IPS-20b (cell line): ENCODE measurements at regions not wholly inside any gene's neighbourhood (a gene's known extent, or its start where the extent isn't known, plus 50 kb on each side); places are given as distances from the start of the nearest gene placed in this dataset.

Experiments
- H3K27ac ChIP-seq: one replicate; pipeline ENCODE4 v1.5.1; 2013; ENCODE audit warnings: low read length
- H3K27me3 ChIP-seq: 2 replicates; pipeline ENCODE4 v1.6.1; 2013; ENCODE audit warnings: mild to moderate bottlenecking, low read length, inconsistent platforms; ENCODE audit not compliant: insufficient read depth
- H3K36me3 ChIP-seq: 2 replicates; pipeline ENCODE4 v1.6.1; 2013; ENCODE audit warnings: low read depth, mild to moderate bottlenecking, inconsistent platforms, low read length, moderate library complexity; ENCODE audit not compliant: insufficient read depth
- H3K4me1 ChIP-seq: 2 replicates; pipeline ENCODE4 v1.6.1; 2013; ENCODE audit warnings: mild to moderate bottlenecking, control low read depth, inconsistent platforms, low read length, moderate library complexity; ENCODE audit not compliant: insufficient read depth
- H3K4me3 ChIP-seq: 2 replicates; pipeline ENCODE4 v1.5.1; 2013; ENCODE audit warnings: mild to moderate bottlenecking, low read length, inconsistent platforms
- H3K9ac ChIP-seq: 2 replicates; pipeline ENCODE4 v1.6.1; 2013; ENCODE audit warnings: low read depth, mild to moderate bottlenecking, inconsistent platforms, low read length, moderate library complexity
- H3K9me3 ChIP-seq: 2 replicates; pipeline ENCODE4 v1.6.1; 2013; ENCODE audit warnings: mild to moderate bottlenecking, low read depth, low read length, inconsistent platforms; ENCODE audit not compliant: insufficient read depth

- Histone ChIP-seq H3K27me3 (no peaks in the 10 kb centered on the region), H3K36me3 (no peaks in the 10 kb centered on the region), H3K4me1 (no peaks in the 10 kb centered on the region), H3K27ac (no peak overlapping the region), H3K9ac (no peak overlapping the region), H3K4me3 (no peak overlapping the region), H3K9me3 (no peaks in the 10 kb centered on the region; the same call in 1 of the 2 replicates)
These were observed 681.0 kb upstream of the ADAMTS5 start for GRCh38 chr21:27647921-27648320.

- Histone ChIP-seq H3K9ac (no peak overlapping the region), H3K27ac (no peak overlapping the region), H3K4me1 (no peaks in the 10 kb centered on the region), H3K27me3 (no peaks in the 10 kb centered on the region), H3K4me3 (no peak overlapping the region), H3K36me3 (no peaks in the 10 kb centered on the region), H3K9me3 (no peaks in the 10 kb centered on the region; the same call in 1 of the 2 replicates)
These were observed 680.5 kb upstream of the ADAMTS5 start for GRCh38 chr21:27647401-27647800.

GRCh38 chr21:27646691-27647090 lies 679.8 kb upstream of the ADAMTS5 start:
- no peaks in the 10 kb centered on the region for H3K36me3 ChIP-seq
- H3K9me3 ChIP-seq, result no peaks in the 10 kb centered on the region; the same call in 1 of the 2 replicates
- H3K27ac ChIP-seq, result no peak overlapping the region
- H3K4me1 ChIP-seq, result no peaks in the 10 kb centered on the region
- no peaks in the 10 kb centered on the region for H3K27me3 ChIP-seq
- no peak overlapping the region for H3K9ac ChIP-seq
- no peak overlapping the region for H3K4me3 ChIP-seq

- Histone ChIP-seq H3K36me3 (no peaks in the 10 kb centered on the region), H3K9me3 (no peaks in the 10 kb centered on the region; the same call in 1 of the 2 replicates), H3K4me3 (no peak overlapping the region), H3K9ac (no peak overlapping the region), H3K27ac (no peak overlapping the region), H3K4me1 (no peaks in the 10 kb centered on the region), H3K27me3 (no peaks in the 10 kb centered on the region)
These were observed 679.2 kb upstream of the ADAMTS5 start for GRCh38 chr21:27646056-27646455.

GRCh38 chr21:27645285-27645684 lies 678.4 kb upstream of the ADAMTS5 start:
- no peaks in the 10 kb centered on the region for H3K36me3 ChIP-seq
- H3K27me3 ChIP-seq, result no peaks in the 10 kb centered on the region
- H3K9ac ChIP-seq, result no peak overlapping the region
- H3K27ac ChIP-seq, result no peak overlapping the region
- no peaks in the 10 kb centered on the region for H3K4me1 ChIP-seq
- no peak overlapping the region for H3K4me3 ChIP-seq
- H3K9me3 ChIP-seq, result no peaks in the 10 kb centered on the region

GRCh38 chr21:27643326-27643725 lies 676.4 kb upstream of the ADAMTS5 start:
- Histone ChIP-seq H3K36me3 (no peaks in the 10 kb centered on the region), H3K4me3 (no peak overlapping the region), H3K27me3 (no peaks in the 10 kb centered on the region), H3K4me1 (no peaks in the 10 kb centered on the region), H3K27ac (no peak overlapping the region), H3K9ac (no peak overlapping the region), H3K9me3 (no peaks in the 10 kb centered on the region)

- Histone ChIP-seq H3K27ac (no peak overlapping the region), H3K27me3 (no peaks in the 10 kb centered on the region)
These were observed 672.4 kb upstream of the ADAMTS5 start for GRCh38 chr21:27639286-27639685.

GRCh38 chr21:27636656-27637055 lies 669.8 kb upstream of the ADAMTS5 start:
- H3K4me3 ChIP-seq, result no peak overlapping the region

More at GRCh38 chr21:27639286-27639685, 672.4 kb upstream of the ADAMTS5 start:
- no peak overlapping the region for H3K4me3 ChIP-seq
- no peaks in the 10 kb centered on the region for H3K36me3 ChIP-seq
- H3K9ac ChIP-seq, result no peak overlapping the region
- H3K9me3 ChIP-seq, result no peaks in the 10 kb centered on the region
- H3K4me1 ChIP-seq, result no peaks in the 10 kb centered on the region

GRCh38 chr21:27633631-27634030 lies 666.7 kb upstream of the ADAMTS5 start:
- H3K4me3 ChIP-seq, result no peak overlapping the region
- no peaks in the 10 kb centered on the region; the same call in 1 of the 2 replicates for H3K9me3 ChIP-seq
- no peaks in the 10 kb centered on the region for H3K27me3 ChIP-seq
- H3K27ac ChIP-seq, result no peak overlapping the region
- H3K36me3 ChIP-seq, result no peaks in the 10 kb centered on the region
- H3K4me1 ChIP-seq, result no peaks in the 10 kb centered on the region
- no peak overlapping the region for H3K9ac ChIP-seq

More at GRCh38 chr21:27636656-27637055, 669.8 kb upstream of the ADAMTS5 start:
- Histone ChIP-seq H3K9me3 (no peaks in the 10 kb centered on the region; the same call in 1 of the 2 replicates), H3K4me1 (no peaks in the 10 kb centered on the region), H3K27ac (no peak overlapping the region), H3K27me3 (no peaks in the 10 kb centered on the region), H3K9ac (no peak overlapping the region), H3K36me3 (no peaks in the 10 kb centered on the region)

GRCh38 chr21:27631471-27631870 lies 664.6 kb upstream of the ADAMTS5 start:
- Histone ChIP-seq H3K36me3 (no peaks in the 10 kb centered on the region), H3K4me1 (no peaks in the 10 kb centered on the region), H3K9ac (no peak overlapping the region), H3K9me3 (no peaks in the 10 kb centered on the region; the same call in 1 of the 2 replicates), H3K27ac (no peak overlapping the region), H3K4me3 (no peak overlapping the region), H3K27me3 (no peaks in the 10 kb centered on the region)

- Histone ChIP-seq H3K9me3 (no peaks in the 10 kb centered on the region), H3K27ac (no peak overlapping the region), H3K4me3 (no peak overlapping the region), H3K4me1 (no peaks in the 10 kb centered on the region), H3K36me3 (no peaks in the 10 kb centered on the region), H3K27me3 (no peaks in the 10 kb centered on the region), H3K9ac (no peak overlapping the region)
These were observed 655.7 kb upstream of the ADAMTS5 start for GRCh38 chr21:27622631-27623030.

GRCh38 chr21:27614231-27614630 lies 647.3 kb upstream of the ADAMTS5 start:
- Histone ChIP-seq H3K4me1 (no peaks in the 10 kb centered on the region), H3K27ac (no peak overlapping the region), H3K9me3 (no peaks in the 10 kb centered on the region), H3K27me3 (no peaks in the 10 kb centered on the region), H3K36me3 (no peaks in the 10 kb centered on the region), H3K4me3 (no peak overlapping the region), H3K9ac (no peak overlapping the region)
